KMS-11 (cell line): ENCODE measurements at regions not wholly inside any gene's neighbourhood (a gene's known extent, or its start where the extent isn't known, plus 50 kb on each side); places are given as distances from the start of the nearest gene placed in this dataset.
"Not testable (repeated sequence)": the region's sequence is repeated elsewhere in the genome, so short reads cannot be mapped to it uniquely, and the experiment has no call there.

ENCODE experiments used
- H2AFZ ChIP-seq: fragments of 200-600 bp; sonication (generic); 2 replicates; pipeline ENCODE4 v1.6.1; 2016; ENCODE audit warnings: antibody characterized with exemption, mixed run types, low read depth
- H3K27ac ChIP-seq: fragments of 200-600 bp; sonication (generic); 2 replicates; pipeline ENCODE4 v1.6.1; 2016; ENCODE audit warnings: mild to moderate bottlenecking, mixed run types
- H3K27me3 ChIP-seq: fragments of 200-600 bp; sonication (generic); 2 replicates; pipeline ENCODE4 v1.6.1; 2017; ENCODE audit warnings: mild to moderate bottlenecking, low read depth, mixed run types, moderate library complexity; ENCODE audit not compliant: insufficient read depth
- H3K36me3 ChIP-seq: fragments of 200-600 bp; sonication (generic); 2 replicates; pipeline ENCODE4 v1.6.1; 2017; ENCODE audit warnings: mild to moderate bottlenecking, mixed run types; ENCODE audit not compliant: insufficient read depth
- H3K4me1 ChIP-seq: fragments of 200-600 bp; sonication (generic); 2 replicates; pipeline ENCODE4 v1.6.1; 2016; ENCODE audit warnings: mild to moderate bottlenecking, low read depth, mixed run types; ENCODE audit not compliant: poor library complexity, severe bottlenecking
- H3K4me2 ChIP-seq: fragments of 200-600 bp; sonication (generic); 2 replicates; pipeline ENCODE4 v1.7.0; 2016; ENCODE audit warnings: mild to moderate bottlenecking, mixed run types
- H3K4me3 ChIP-seq: fragments of 200-600 bp; sonication (generic); IDR thresholded peaks from 2 replicates; pipeline ENCODE4 v1.6.1; 2017; ENCODE audit warnings: low read depth, low read length, mixed read lengths; ENCODE audit not compliant: insufficient read depth
- H3K79me2 ChIP-seq: fragments of 200-600 bp; sonication (generic); 2 replicates; pipeline ENCODE4 v1.6.1; 2016; ENCODE audit warnings: low read depth, mixed run types; ENCODE audit not compliant: insufficient read depth
- H3K9ac ChIP-seq: fragments of 200-600 bp; sonication (generic); 2 replicates; pipeline ENCODE4 v1.6.1; 2016; ENCODE audit warnings: mild to moderate bottlenecking, mixed run types
- H4K20me1 ChIP-seq: fragments of 200-600 bp; sonication (generic); 2 replicates; pipeline ENCODE4 v1.6.1; 2016; ENCODE audit warnings: mild to moderate bottlenecking, mixed run types; ENCODE audit not compliant: insufficient read depth
- TF ChIP-seq, protein P1 (sequence below): fragments of 200-600 bp; sonication (generic); conservative IDR thresholded peaks from 2 replicates; pipeline ENCODE4 v1.6.1; 2017; ENCODE audit warnings: low read depth, mild to moderate bottlenecking, antibody characterized with exemption, low read length, moderate library complexity, mixed read lengths

GRCh38 chrX:80576267-80576666 lies 156.0 kb downstream of the TENT5D start:
- H3K27ac ChIP-seq = no peak overlapping the region
- H2AFZ ChIP-seq = no peak overlapping the region
- H3K9ac ChIP-seq = no peak overlapping the region
- H3K4me2 ChIP-seq = no peak overlapping the region
- no peaks in the 10 kb centered on the region for H3K79me2 ChIP-seq
- no peaks in the 10 kb centered on the region for H3K27me3 ChIP-seq
- H3K36me3 ChIP-seq = no peaks in the 10 kb centered on the region
- TF ChIP-seq, protein P1, sequence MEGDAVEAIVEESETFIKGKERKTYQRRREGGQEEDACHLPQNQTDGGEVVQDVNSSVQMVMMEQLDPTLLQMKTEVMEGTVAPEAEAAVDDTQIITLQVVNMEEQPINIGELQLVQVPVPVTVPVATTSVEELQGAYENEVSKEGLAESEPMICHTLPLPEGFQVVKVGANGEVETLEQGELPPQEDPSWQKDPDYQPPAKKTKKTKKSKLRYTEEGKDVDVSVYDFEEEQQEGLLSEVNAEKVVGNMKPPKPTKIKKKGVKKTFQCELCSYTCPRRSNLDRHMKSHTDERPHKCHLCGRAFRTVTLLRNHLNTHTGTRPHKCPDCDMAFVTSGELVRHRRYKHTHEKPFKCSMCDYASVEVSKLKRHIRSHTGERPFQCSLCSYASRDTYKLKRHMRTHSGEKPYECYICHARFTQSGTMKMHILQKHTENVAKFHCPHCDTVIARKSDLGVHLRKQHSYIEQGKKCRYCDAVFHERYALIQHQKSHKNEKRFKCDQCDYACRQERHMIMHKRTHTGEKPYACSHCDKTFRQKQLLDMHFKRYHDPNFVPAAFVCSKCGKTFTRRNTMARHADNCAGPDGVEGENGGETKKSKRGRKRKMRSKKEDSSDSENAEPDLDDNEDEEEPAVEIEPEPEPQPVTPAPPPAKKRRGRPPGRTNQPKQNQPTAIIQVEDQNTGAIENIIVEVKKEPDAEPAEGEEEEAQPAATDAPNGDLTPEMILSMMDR = no peak
- H3K4me3 ChIP-seq = no peak overlapping the region
- no peaks in the 10 kb centered on the region for H3K4me1 ChIP-seq
- no peaks in the 10 kb centered on the region for H4K20me1 ChIP-seq

DNA sequence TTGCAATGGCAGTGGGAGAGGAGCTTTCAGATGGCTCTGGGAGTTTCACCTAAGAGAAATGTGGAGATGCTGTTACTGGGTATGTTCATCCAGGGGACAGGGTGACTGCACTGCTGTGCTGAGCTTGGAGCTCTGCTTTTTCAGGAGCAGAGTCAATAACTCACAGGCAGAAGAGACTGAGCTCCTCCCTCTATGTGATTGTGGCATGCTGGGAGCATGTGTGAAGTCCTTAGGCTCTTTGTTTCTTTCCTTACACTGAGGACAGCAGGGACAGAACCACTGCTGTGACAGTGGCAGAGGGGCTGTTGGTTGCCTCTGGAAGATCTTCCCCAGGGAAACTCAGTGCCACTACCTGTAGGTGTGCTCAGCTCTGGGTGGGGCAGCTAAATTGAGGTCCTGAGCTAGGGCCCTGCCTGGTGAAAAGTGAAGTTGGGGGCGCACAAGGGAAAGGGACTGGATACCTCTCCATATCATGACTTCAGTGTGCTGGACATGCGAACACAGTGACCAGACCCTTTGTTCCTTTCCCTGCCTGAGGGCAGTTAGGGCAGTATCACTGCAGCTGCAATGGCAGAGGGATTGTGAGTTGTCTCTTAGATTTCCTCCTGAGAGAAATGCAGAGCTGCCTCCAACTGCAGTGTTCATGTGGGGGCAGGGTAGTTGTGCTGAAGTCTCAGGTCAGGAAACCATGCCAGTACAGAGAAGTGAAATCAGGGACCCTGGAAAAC lies 156.7 kb downstream of the TENT5D start:
- Histone ChIP-seq H3K27ac (no peak overlapping the region), H3K9ac (no peak overlapping the region), H3K36me3 (no peaks in the 10 kb centered on the region), H3K79me2 (no peaks in the 10 kb centered on the region), H2AFZ (no peak overlapping the region), H3K4me3 (no peak overlapping the region), H3K4me2 (no peak overlapping the region), H3K4me1 (no peaks in the 10 kb centered on the region), H3K27me3 (no peaks in the 10 kb centered on the region), H4K20me1 (no peaks in the 10 kb centered on the region)
- TF ChIP-seq, protein P1 = no peak

DNA sequence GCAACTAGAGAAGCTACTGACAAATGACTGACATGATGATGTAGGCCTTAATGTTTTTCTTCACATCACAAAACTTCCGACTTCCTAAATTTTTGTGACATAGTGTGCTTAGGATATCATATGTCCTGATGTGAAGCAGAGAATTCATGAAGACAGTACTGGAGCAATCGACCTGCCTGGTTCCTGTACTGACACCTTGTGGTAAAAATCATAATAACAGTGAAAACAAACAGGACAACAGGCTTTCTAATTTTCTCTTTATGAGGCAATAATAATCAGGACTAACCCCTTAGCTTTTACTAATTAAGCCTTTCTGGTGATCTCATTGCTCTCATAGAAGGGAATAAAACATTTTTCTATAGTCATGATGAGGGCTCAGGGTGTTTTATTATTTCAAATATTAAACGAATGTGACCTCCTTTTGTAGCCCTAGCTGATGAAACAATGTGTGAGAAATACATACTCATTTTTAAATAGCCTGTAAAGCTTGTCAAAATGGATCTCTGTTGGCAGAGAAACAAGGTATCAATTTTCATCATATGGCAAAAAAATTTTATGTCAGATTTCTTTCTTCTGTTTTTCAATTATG lies 158.4 kb downstream of the TENT5D start:
- Histone ChIP-seq H3K9ac (no peak overlapping the region), H2AFZ (no peak overlapping the region), H4K20me1 (no peaks in the 10 kb centered on the region), H3K4me1 (no peaks in the 10 kb centered on the region), H3K4me2 (no peak overlapping the region), H3K4me3 (no peak overlapping the region), H3K79me2 (no peaks in the 10 kb centered on the region), H3K27ac (no peak overlapping the region), H3K27me3 (no peaks in the 10 kb centered on the region), H3K36me3 (no peaks in the 10 kb centered on the region)
- TF ChIP-seq, protein P1 = peak; percentile 61

DNA sequence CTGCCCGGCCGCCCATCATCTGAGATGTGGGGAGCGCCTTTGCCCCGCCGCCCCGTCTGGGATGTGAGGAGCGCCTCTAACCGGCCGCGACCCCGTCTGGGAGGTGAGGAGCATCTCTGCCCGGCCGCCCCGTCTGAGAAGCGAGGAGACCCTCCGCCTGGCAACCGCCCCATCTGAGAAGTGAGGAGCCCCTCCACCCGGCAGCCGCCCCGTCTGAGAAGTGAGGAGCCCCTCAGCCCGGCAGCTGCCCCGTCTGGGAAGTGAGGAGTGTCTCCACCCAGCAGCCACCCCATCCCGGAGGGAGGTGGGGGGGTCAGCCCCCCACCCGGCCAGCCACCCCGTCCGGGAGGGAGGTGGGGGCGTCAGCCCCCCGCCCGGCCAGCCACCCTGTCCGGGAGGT lies 170.7 kb downstream of the TENT5D start:
- H3K27ac ChIP-seq, H4K20me1 ChIP-seq, H3K4me2 ChIP-seq, H3K36me3 ChIP-seq, H2AFZ ChIP-seq, H3K27me3 ChIP-seq, H3K9ac ChIP-seq, H3K79me2 ChIP-seq, H3K4me1 ChIP-seq, H3K4me3 ChIP-seq: not testable (repeated sequence)
